Keratinocyte (primary cell): ENCODE measurements at regions not wholly inside any gene's neighbourhood (a gene's known extent, or its start where the extent isn't known, plus 50 kb on each side); places are given as distances from the start of the nearest gene placed in this dataset.

Experiments
- DNase-seq: peaks from one replicate; pipeline ENCODE4 v3.0.0-alpha.2; 2011; ENCODE audit warnings: low read depth, missing footprints, low spot score
- FAIRE-seq: peaks from 2 replicates; lab custom pipeline; 2011; peaks lifted over from hg19 to GRCh38; lab: Jason Lieb, UNC
- H2AFZ ChIP-seq: 2 replicates; pipeline ENCODE4 v1.6.0; 2012; ENCODE audit warnings: low read length, control low read depth, inconsistent platforms; ENCODE audit not compliant: control insufficient read depth
- H3K27ac ChIP-seq: 2 replicates; pipeline ENCODE4 v1.5.1; 2011; ENCODE audit warnings: low read length; ENCODE audit not compliant: control insufficient read depth, insufficient read depth
- H3K27me3 ChIP-seq: 3 replicates; pipeline ENCODE4 v1.6.0; 2011; ENCODE audit warnings: low read length; ENCODE audit not compliant: control insufficient read depth, insufficient read depth; ENCODE audit errors: extremely low read depth
- H3K36me3 ChIP-seq, 2 experiments: 2 replicates in 1 of 2; 3 replicates in 1 of 2; pipeline ENCODE4 v1.5.1; 2011; ENCODE audit warnings: low read length in 2 of 2, mild to moderate bottlenecking in 1 of 2; ENCODE audit not compliant: control insufficient read depth in 2 of 2, insufficient read depth in 2 of 2; ENCODE audit errors: extremely low read depth in 1 of 2
- H3K4me1 ChIP-seq: 3 replicates; pipeline ENCODE4 v1.5.1; 2011; ENCODE audit warnings: low read length; ENCODE audit not compliant: control insufficient read depth, insufficient read depth; ENCODE audit errors: extremely low read depth
- H3K4me2 ChIP-seq: 3 replicates; pipeline ENCODE4 v1.6.0; 2011; ENCODE audit warnings: low read depth, low read length; ENCODE audit not compliant: control insufficient read depth, insufficient read depth; ENCODE audit errors: extremely low read depth
- H3K4me3 ChIP-seq, 3 experiments: fragments of 200-600 bp in 1 of 3; sonication (generic) in 1 of 3; 2 replicates in 2 of 3; 3 replicates in 1 of 3; pipeline ENCODE4 v1.5.1; 2011 to 2016; ENCODE audit warnings: low read length in 3 of 3, mild to moderate bottlenecking in 3 of 3, control low read depth in 2 of 3, inconsistent platforms in 1 of 3, low read depth in 1 of 3, mixed read lengths in 1 of 3, mixed run types in 1 of 3, moderate library complexity in 1 of 3; ENCODE audit not compliant: control insufficient read depth in 2 of 3, insufficient read depth in 2 of 3; ENCODE audit errors: extremely low read depth in 1 of 3
- H3K79me2 ChIP-seq: 2 replicates; pipeline ENCODE4 v1.6.0; 2012; ENCODE audit warnings: low read length; ENCODE audit not compliant: control insufficient read depth, insufficient read depth
- H3K9ac ChIP-seq: 3 replicates; pipeline ENCODE4 v1.6.0; 2011; ENCODE audit warnings: low read length; ENCODE audit not compliant: control insufficient read depth, insufficient read depth; ENCODE audit errors: extremely low read depth
- H3K9me1 ChIP-seq: 3 replicates; pipeline ENCODE4 v1.6.0; 2011; ENCODE audit warnings: low read length; ENCODE audit not compliant: control insufficient read depth, insufficient read depth; ENCODE audit errors: extremely low read depth
- H3K9me3 ChIP-seq: 2 replicates; pipeline ENCODE4 v1.5.1; 2012; ENCODE audit warnings: low read depth, low read length; ENCODE audit not compliant: control insufficient read depth
- H4K20me1 ChIP-seq: 3 replicates; pipeline ENCODE4 v1.6.0; 2011; ENCODE audit warnings: low read length; ENCODE audit not compliant: control insufficient read depth, insufficient read depth; ENCODE audit errors: extremely low read depth
- CTCF ChIP-seq, 3 experiments: IDR thresholded peaks in 1 of 3; conservative IDR thresholded peaks in 1 of 3; optimal IDR thresholded peaks in 1 of 3; 2 replicates in 2 of 3; 3 replicates in 1 of 3; pipeline versions ENCODE3 to v1.5.1; 2011; ENCODE audit warnings: low read length in 3 of 3, mild to moderate bottlenecking in 3 of 3, moderate library complexity in 2 of 3, control low read depth in 1 of 3, inconsistent platforms in 1 of 3; ENCODE audit not compliant: insufficient read depth in 2 of 3; ENCODE audit errors: extremely low read depth in 1 of 3
- EZH2 ChIP-seq: IDR thresholded peaks from one replicate; pipeline ENCODE4 v1.6.1; 2012; ENCODE audit warnings: inconsistent platforms, mild to moderate bottlenecking, low read length, moderate library complexity
- dilution Hi-C: fragments of 300-500 bp; cut with MboI; formaldehyde crosslinking; loops from one replicate; pipeline ENCODE4 v1.7.0; 2020; ENCODE audit warnings: low sequenced_read_pairs; ENCODE audit not compliant: extremely low pct_ligation_motif_present

- TF ChIP-seq EZH2 (no peak), CTCF (optimal IDR thresholded peaks at IDR 0.05 in 1 of 3, IDR thresholded peaks at IDR 0.05 in 1 of 3, conservative IDR thresholded peaks at IDR 0.05 in 1 of 3; ENCODE audit: extremely low read depth in 1 of 3, insufficient read depth in 2 of 3, low read length in 3 of 3) (no peak)
- H3K9me3 ChIP-seq = no peaks in the 10 kb centered on the region
- no peaks in the 10 kb centered on the region for H3K79me2 ChIP-seq
- FAIRE-seq (no peak), DNase-seq (no peak)
- H3K27ac ChIP-seq = no peak overlapping the region
- peaks cover 11% of the 10 kb centered on the region for H3K4me1 ChIP-seq
- dilution Hi-C loops = no loop called here
- peak overlapping the region; percentile 35 for H2AFZ ChIP-seq
- H3K9ac ChIP-seq = no peak overlapping the region
- H3K36me3 ChIP-seq = no peaks in the 10 kb centered on the region
- H3K4me2 ChIP-seq = peak overlapping the region; percentile 42
- H4K20me1 ChIP-seq = no peaks in the 10 kb centered on the region
- H3K9me1 ChIP-seq = no peaks in the 10 kb centered on the region
- H3K4me3 ChIP-seq = no peak overlapping the region
- H3K27me3 ChIP-seq = no peaks in the 10 kb centered on the region
Measured at GRCh38 chr12:46071335-46071734, 81.0 kb upstream of the SCAF11 start.

- no peaks in the 10 kb centered on the region for H3K36me3 ChIP-seq
- no peak for DNase-seq
- FAIRE-seq = no peak
- dilution Hi-C loops = no loop called here
- H3K9me3 ChIP-seq = no peaks in the 10 kb centered on the region
- no peak overlapping the region for H2AFZ ChIP-seq
- H3K27ac ChIP-seq = no peak overlapping the region
- TF ChIP-seq EZH2 = no peak
- no peak for TF ChIP-seq CTCF (optimal IDR thresholded peaks at IDR 0.05 in 1 of 3, IDR thresholded peaks at IDR 0.05 in 1 of 3, conservative IDR thresholded peaks at IDR 0.05 in 1 of 3; ENCODE audit: extremely low read depth in 1 of 3, insufficient read depth in 2 of 3, low read length in 3 of 3)
- no peaks in the 10 kb centered on the region for H3K9me1 ChIP-seq
- no peaks in the 10 kb centered on the region for H3K27me3 ChIP-seq
- no peak overlapping the region for H3K4me3 ChIP-seq
- H3K79me2 ChIP-seq = no peaks in the 10 kb centered on the region
- no peak overlapping the region for H3K9ac ChIP-seq
- no peak overlapping the region for H3K4me2 ChIP-seq
- H3K4me1 ChIP-seq = peaks cover 11% of the 10 kb centered on the region
- no peaks in the 10 kb centered on the region for H4K20me1 ChIP-seq
Measured at GRCh38 chr12:46067094-46067493, 76.7 kb upstream of the SCAF11 start.
